ENCODE measurements at regions not wholly inside any gene's neighbourhood (a gene's known extent, or its start where the extent isn't known, plus 50 kb on each side); places are given as distances from the start of the nearest gene placed in this dataset.

GRCh38 chrX:43008356-43008755, 230.4 kb upstream of the PPP1R2C start:
- TF ChIP-seq REST (IDR thresholded peaks at IDR 0.05; ENCODE audit: insufficient read depth in 1 of 2, low read depth in 2 of 2, low read length in 2 of 2), result no peak
- no peak for TF ChIP-seq POLR2AphosphoS5 (IDR thresholded peaks at IDR 0.05; ENCODE audit: low read depth, low read length)
- TF ChIP-seq TAF1 (IDR thresholded peaks at IDR 0.05; ENCODE audit: borderline replicate concordance, insufficient read depth, low read length), result no peak
